Uterus (tissue), 3 donors: ENCODE measurements at regions not wholly inside any gene's neighbourhood (a gene's known extent, or its start where the extent isn't known, plus 50 kb on each side); places are given as distances from the start of the nearest gene placed in this dataset.
A peak's percentile ranks its signal among the peaks of the same experiment; 100 is the strongest.

ENCODE experiments used
- DNase-seq, 2 donors: peaks; one replicate each; pipeline ENCODE4 v3.0.0-alpha.2; 2019 to 2020
- H3K27ac ChIP-seq, 2 donors: fragments of 200-600 bp; sonication (generic); 1 replicate in 1 of 2; 2 replicates in 1 of 2; pipeline ENCODE4 v1.5.1; 2016 to 2018
- H3K27me3 ChIP-seq, 2 donors: fragments of 200-600 bp; sonication (generic); one replicate each; pipeline ENCODE4 v1.5.1; 2018 to 2019; ENCODE audit warnings: control low read depth in 1 of 2
- H3K36me3 ChIP-seq, 2 donors: fragments of 200-600 bp; sonication (generic); one replicate each; pipeline ENCODE4 v1.5.1; 2019; ENCODE audit warnings: control low read depth in 1 of 2
- H3K4me1 ChIP-seq, 2 donors: fragments of 200-600 bp; sonication (generic); one replicate each; pipeline ENCODE4 v1.5.1; 2018 to 2019; ENCODE audit warnings: control low read depth in 1 of 2
- H3K4me3 ChIP-seq, 2 donors: fragments of 200-600 bp; sonication (generic); 1 replicate in 1 of 2; 2 replicates in 1 of 2; pipeline ENCODE4 v1.5.1; 2018 to 2019; ENCODE audit warnings: mild to moderate bottlenecking in 1 of 2
- H3K9me3 ChIP-seq, 2 donors: fragments of 200-600 bp; sonication (generic); one replicate each; pipeline ENCODE4 v1.5.1; 2019; ENCODE audit warnings: control low read depth in 1 of 2
- POLR2A ChIP-seq, 2 donors: fragments of 450-650 bp; IDR thresholded peaks; one replicate each; pipeline ENCODE4 v1.6.1; 2016; ENCODE audit warnings: antibody characterized with exemption in 2 of 2, mild to moderate bottlenecking in 1 of 2, moderate library complexity in 1 of 2
- intact Hi-C: fragments of 100-400 bp; cut with DNase I; formaldehyde crosslinking; loops from one replicate; pipeline ENCODE4 v1.15.1; 2023; ENCODE audit warnings: low total_unique reads
- TF ChIP-seq, protein P1 (sequence below), 4 experiments: fragments of 200-600 bp in 2 of 4; fragments of 450-650 bp in 2 of 4; sonication (generic) in 2 of 4; IDR thresholded peaks; one replicate each; pipeline ENCODE4 v1.5.1; 2016 to 2019; ENCODE audit warnings: antibody characterized with exemption in 4 of 4, mild to moderate bottlenecking in 2 of 4, moderate library complexity in 1 of 4
- donor health status: DM: yes; HTN: yes; CAD: no.

DNA sequence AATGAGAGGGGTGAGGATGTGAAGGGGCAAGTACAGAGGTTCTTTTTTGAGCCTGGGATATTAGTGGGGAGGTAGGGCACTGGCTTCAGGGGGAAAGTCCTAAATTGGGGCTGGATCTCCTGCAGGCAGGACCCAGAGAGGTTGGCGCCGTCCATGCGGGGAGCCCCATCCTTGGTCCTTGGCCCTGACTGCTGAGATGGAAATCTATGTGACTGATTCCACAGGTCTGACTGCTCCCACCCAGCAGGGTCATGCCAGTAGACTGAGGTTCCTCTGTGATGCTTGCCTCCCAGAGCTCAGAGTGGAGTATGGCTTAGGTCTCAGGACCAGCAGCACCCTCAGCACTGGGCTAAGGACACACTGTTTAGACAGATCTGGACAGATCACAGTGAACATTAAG is 988.6 kb upstream of the TMEM132C start:
- no peak for DNase-seq
- TF ChIP-seq, protein P1, sequence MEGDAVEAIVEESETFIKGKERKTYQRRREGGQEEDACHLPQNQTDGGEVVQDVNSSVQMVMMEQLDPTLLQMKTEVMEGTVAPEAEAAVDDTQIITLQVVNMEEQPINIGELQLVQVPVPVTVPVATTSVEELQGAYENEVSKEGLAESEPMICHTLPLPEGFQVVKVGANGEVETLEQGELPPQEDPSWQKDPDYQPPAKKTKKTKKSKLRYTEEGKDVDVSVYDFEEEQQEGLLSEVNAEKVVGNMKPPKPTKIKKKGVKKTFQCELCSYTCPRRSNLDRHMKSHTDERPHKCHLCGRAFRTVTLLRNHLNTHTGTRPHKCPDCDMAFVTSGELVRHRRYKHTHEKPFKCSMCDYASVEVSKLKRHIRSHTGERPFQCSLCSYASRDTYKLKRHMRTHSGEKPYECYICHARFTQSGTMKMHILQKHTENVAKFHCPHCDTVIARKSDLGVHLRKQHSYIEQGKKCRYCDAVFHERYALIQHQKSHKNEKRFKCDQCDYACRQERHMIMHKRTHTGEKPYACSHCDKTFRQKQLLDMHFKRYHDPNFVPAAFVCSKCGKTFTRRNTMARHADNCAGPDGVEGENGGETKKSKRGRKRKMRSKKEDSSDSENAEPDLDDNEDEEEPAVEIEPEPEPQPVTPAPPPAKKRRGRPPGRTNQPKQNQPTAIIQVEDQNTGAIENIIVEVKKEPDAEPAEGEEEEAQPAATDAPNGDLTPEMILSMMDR (IDR thresholded peaks at IDR 0.05) = no peak
- no peak for TF ChIP-seq POLR2A (IDR thresholded peaks at IDR 0.05)
- intact Hi-C loops = no loop called here
- Histone ChIP-seq H3K4me1 (no peaks in the 10 kb centered on the region), H3K4me3 (no peak overlapping the region), H3K27ac (no peak overlapping the region), H3K36me3 (no peaks in the 10 kb centered on the region), H3K27me3 (no peaks in the 10 kb centered on the region), H3K9me3 (no peaks in the 10 kb centered on the region)

DNA sequence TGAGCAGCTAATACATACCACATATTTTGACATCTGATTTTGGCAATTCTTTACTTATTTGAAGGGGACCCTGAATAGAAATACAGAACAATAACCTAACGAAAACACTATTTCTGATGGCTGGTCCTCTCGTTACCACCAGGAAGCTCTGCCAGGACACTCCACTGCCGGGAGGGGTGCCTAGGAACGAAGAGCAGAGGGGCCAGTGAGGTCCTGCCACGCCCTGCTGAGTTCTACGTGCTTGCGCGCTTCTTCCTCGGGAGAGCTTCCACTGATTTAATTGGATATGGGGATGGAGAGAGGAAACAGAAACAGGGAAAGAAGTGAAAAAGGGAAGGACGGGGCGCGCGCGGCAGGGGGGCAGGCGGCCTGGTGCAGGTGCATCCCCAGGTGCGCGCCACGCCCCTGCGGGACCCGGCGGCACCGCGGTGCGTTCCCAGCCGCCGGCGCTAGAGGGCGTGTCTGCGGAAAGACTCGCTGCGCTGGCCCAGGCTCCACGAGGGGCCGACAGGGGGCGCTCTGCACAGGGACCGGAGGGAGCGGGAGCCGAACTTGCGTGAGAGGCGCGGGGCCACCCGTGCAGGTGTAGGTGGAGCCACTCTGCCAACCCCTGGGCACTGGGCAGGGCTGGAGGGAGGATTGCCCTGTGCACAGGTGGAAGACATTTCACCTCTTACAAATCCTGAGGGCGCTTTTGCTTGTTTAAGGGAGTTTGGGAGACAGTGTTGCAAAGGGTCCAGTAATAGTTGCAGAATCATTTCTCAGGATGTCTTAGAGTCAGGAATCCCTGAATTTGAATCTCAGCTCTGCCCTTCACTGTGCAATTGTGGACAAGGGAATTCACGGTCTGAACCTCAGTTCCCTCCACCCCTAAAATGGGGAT is 986.3 kb upstream of the TMEM132C start:
- H3K4me3 ChIP-seq = no peak overlapping the region
- intact Hi-C loops = no loop called here
- TF ChIP-seq POLR2A (IDR thresholded peaks at IDR 0.05) = no peak
- TF ChIP-seq, protein P1 (IDR thresholded peaks at IDR 0.05) = peak; percentile 31 to 59 (median 40)

DNA sequence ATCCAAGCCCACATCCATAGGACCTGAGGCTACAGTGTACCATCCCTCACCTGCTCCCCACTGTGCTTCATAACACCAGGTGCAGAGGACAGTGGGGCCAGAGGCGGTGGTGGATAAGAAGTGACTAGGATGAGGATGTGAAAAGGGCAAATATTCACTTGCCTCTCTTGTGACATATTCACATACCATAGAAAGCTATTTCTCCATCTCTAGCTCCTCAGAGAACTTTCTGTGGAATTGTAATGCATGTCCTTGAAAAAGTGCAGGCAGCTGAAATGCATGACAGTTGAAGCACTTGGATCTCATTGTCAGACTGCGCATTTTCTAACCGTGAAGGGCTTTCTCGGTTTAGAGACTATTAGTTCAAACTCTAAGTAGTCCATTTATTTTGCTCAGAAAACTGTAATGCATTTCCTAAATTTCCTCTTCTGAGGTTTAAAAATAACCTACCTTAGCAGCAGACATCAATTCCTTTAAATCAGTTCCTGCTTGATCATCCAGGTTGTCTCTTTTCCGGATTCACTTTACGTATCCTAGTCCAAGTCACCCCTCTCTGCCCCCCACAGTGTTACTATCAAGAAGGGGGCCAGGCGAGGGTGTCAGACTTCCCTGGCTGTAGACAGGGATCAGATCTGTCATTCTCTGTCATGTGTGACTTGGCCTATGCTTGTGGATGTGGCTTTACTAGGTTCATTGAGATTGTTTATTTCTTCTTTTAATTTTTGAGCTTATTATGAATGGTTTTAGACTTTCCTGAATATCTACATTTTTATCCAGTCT is 984.0 kb upstream of the TMEM132C start:
- Histone ChIP-seq H3K27ac (no peak overlapping the region), H3K4me3 (no peak overlapping the region), H3K36me3 (no peaks in the 10 kb centered on the region), H3K9me3 (no peaks in the 10 kb centered on the region), H3K27me3 (no peaks in the 10 kb centered on the region), H3K4me1 (no peaks in the 10 kb centered on the region)
- intact Hi-C loops = no loop called here
- no peak for DNase-seq
- TF ChIP-seq, protein P1 (IDR thresholded peaks at IDR 0.05) = no peak
- no peak for TF ChIP-seq POLR2A (IDR thresholded peaks at IDR 0.05)

More for the DNA sequence above, 986.3 kb upstream of the TMEM132C start:
- no peaks in the 10 kb centered on the region for H3K9me3 ChIP-seq
- DNase-seq = peak in 1 of 2 donors; percentile 18
- H3K36me3 ChIP-seq = no peaks in the 10 kb centered on the region
- H3K27ac ChIP-seq = no peak overlapping the region
- H3K27me3 ChIP-seq = no peaks in the 10 kb centered on the region
- no peaks in the 10 kb centered on the region for H3K4me1 ChIP-seq

DNA sequence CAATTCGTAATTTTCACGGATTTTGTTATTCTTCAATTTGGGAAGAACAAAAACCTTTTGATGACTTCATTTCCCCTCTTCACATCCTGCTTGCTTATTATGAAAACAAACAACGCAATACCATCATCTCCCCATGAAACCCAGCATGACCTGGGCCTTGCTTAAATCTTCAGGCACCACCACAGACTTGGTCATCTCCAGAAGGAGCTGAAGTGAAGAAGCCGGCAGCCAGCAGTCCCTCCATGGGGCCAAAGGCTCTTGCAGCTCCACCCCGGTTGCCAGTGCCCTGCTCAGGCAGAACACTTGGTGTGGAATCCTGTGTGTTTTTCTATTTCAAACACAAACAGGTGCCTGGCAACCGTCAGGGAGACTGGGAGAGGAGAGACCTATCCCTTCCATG is 982.9 kb upstream of the TMEM132C start:
- no peak for TF ChIP-seq POLR2A (IDR thresholded peaks at IDR 0.05)
- TF ChIP-seq, protein P1 (IDR thresholded peaks at IDR 0.05) = no peak
- Histone ChIP-seq H3K4me1 (no peaks in the 10 kb centered on the region), H3K27me3 (no peaks in the 10 kb centered on the region), H3K27ac (no peak overlapping the region), H3K4me3 (no peak overlapping the region), H3K36me3 (no peaks in the 10 kb centered on the region), H3K9me3 (no peaks in the 10 kb centered on the region)
- intact Hi-C loops = no loop called here
- DNase-seq = no peak
